ENCODE measurements at regions not wholly inside any gene's neighbourhood (a gene's known extent, or its start where the extent isn't known, plus 50 kb on each side); places are given as distances from the start of the nearest gene placed in this dataset.

- no peak for DNase-seq
Measured at GRCh38 chr19:31502536-31503170, 153.4 kb upstream of the TSHZ3 start.

GRCh38 chr19:31503211-31503610 is 154.0 kb upstream of the TSHZ3 start:
- no peak for DNase-seq

- DNase-seq, result no peak
Measured at GRCh38 chr19:31504221-31504620, 155.0 kb upstream of the TSHZ3 start.

- DNase-seq, result no peak
Measured at GRCh38 chr19:31505596-31505910, 156.3 kb upstream of the TSHZ3 start.

GRCh38 chr19:31506102-31506501 is 156.9 kb upstream of the TSHZ3 start:
- no peak for DNase-seq

GRCh38 chr19:31510635-31511034 is 161.4 kb upstream of the TSHZ3 start:
- no peak for DNase-seq

GRCh38 chr19:31511098-31511497 is 161.9 kb upstream of the TSHZ3 start:
- no peak for DNase-seq

GRCh38 chr19:31511696-31512095 is 162.5 kb upstream of the TSHZ3 start:
- no peak for DNase-seq

- DNase-seq, result no peak
Measured at GRCh38 chr19:31512181-31512970, 163.1 kb upstream of the TSHZ3 start.

GRCh38 chr19:31513841-31514240 is 164.6 kb upstream of the TSHZ3 start:
- DNase-seq, result no peak

GRCh38 chr19:31515931-31516330 is 166.7 kb upstream of the TSHZ3 start:
- DNase-seq, result no peak

- DNase-seq, result no peak
Measured at GRCh38 chr19:31516756-31517155, 167.5 kb upstream of the TSHZ3 start.

GRCh38 chr19:31517224-31518180 is 168.3 kb upstream of the TSHZ3 start:
- DNase-seq, result no peak

GRCh38 chr19:31518216-31519020 is 169.2 kb upstream of the TSHZ3 start:
- DNase-seq, result no peak

- no peak for DNase-seq
Measured at GRCh38 chr19:31519256-31519655, 170.0 kb upstream of the TSHZ3 start.

- no peak for DNase-seq
Measured at GRCh38 chr19:31519908-31520307, 170.7 kb upstream of the TSHZ3 start.

GRCh38 chr19:31520633-31521032 is 171.4 kb upstream of the TSHZ3 start:
- DNase-seq, result no peak

- no peak for DNase-seq
Measured at GRCh38 chr19:31525610-31526147, 176.4 kb upstream of the TSHZ3 start.

- DNase-seq, result no peak
Measured at GRCh38 chr19:31527443-31527842, 178.2 kb upstream of the TSHZ3 start.

- DNase-seq, result no peak
Measured at GRCh38 chr19:31528261-31528660, 179.0 kb upstream of the TSHZ3 start.

- DNase-seq, result no peak
Measured at GRCh38 chr19:31529121-31529520, 179.9 kb upstream of the TSHZ3 start.

- DNase-seq, result no peak
Measured at GRCh38 chr19:31530781-31531180, 181.5 kb upstream of the TSHZ3 start.

GRCh38 chr19:31531326-31531725 is 182.1 kb upstream of the TSHZ3 start:
- no peak for DNase-seq

All from amniotic stem cell (primary cell).